Keratinocyte (primary cell): ENCODE measurements at regions not wholly inside any gene's neighbourhood (a gene's known extent, or its start where the extent isn't known, plus 50 kb on each side); places are given as distances from the start of the nearest gene placed in this dataset.
"Not testable (repeated sequence)": the region's sequence is repeated elsewhere in the genome, so short reads cannot be mapped to it uniquely, and the experiment has no call there.

Source experiments
- DNase-seq: peaks from one replicate; pipeline ENCODE4 v3.0.0-alpha.2; 2011; ENCODE audit warnings: low read depth, missing footprints, low spot score
- FAIRE-seq: peaks from 2 replicates; lab custom pipeline; 2011; peaks lifted over from hg19 to GRCh38; lab: Jason Lieb, UNC
- H2AFZ ChIP-seq: 2 replicates; pipeline ENCODE4 v1.6.0; 2012; ENCODE audit warnings: low read length, control low read depth, inconsistent platforms; ENCODE audit not compliant: control insufficient read depth
- H3K27ac ChIP-seq: 2 replicates; pipeline ENCODE4 v1.5.1; 2011; ENCODE audit warnings: low read length; ENCODE audit not compliant: control insufficient read depth, insufficient read depth
- H3K27me3 ChIP-seq: 3 replicates; pipeline ENCODE4 v1.6.0; 2011; ENCODE audit warnings: low read length; ENCODE audit not compliant: control insufficient read depth, insufficient read depth; ENCODE audit errors: extremely low read depth
- H3K36me3 ChIP-seq, 2 experiments: 2 replicates in 1 of 2; 3 replicates in 1 of 2; pipeline ENCODE4 v1.5.1; 2011; ENCODE audit warnings: low read length in 2 of 2, mild to moderate bottlenecking in 1 of 2; ENCODE audit not compliant: control insufficient read depth in 2 of 2, insufficient read depth in 2 of 2; ENCODE audit errors: extremely low read depth in 1 of 2
- H3K4me1 ChIP-seq: 3 replicates; pipeline ENCODE4 v1.5.1; 2011; ENCODE audit warnings: low read length; ENCODE audit not compliant: control insufficient read depth, insufficient read depth; ENCODE audit errors: extremely low read depth
- H3K4me2 ChIP-seq: 3 replicates; pipeline ENCODE4 v1.6.0; 2011; ENCODE audit warnings: low read depth, low read length; ENCODE audit not compliant: control insufficient read depth, insufficient read depth; ENCODE audit errors: extremely low read depth
- H3K4me3 ChIP-seq, 3 experiments: fragments of 200-600 bp in 1 of 3; sonication (generic) in 1 of 3; 2 replicates in 2 of 3; 3 replicates in 1 of 3; pipeline ENCODE4 v1.5.1; 2011 to 2016; ENCODE audit warnings: low read length in 3 of 3, mild to moderate bottlenecking in 3 of 3, control low read depth in 2 of 3, inconsistent platforms in 1 of 3, low read depth in 1 of 3, mixed read lengths in 1 of 3, mixed run types in 1 of 3, moderate library complexity in 1 of 3; ENCODE audit not compliant: control insufficient read depth in 2 of 3, insufficient read depth in 2 of 3; ENCODE audit errors: extremely low read depth in 1 of 3
- H3K79me2 ChIP-seq: 2 replicates; pipeline ENCODE4 v1.6.0; 2012; ENCODE audit warnings: low read length; ENCODE audit not compliant: control insufficient read depth, insufficient read depth
- H3K9ac ChIP-seq: 3 replicates; pipeline ENCODE4 v1.6.0; 2011; ENCODE audit warnings: low read length; ENCODE audit not compliant: control insufficient read depth, insufficient read depth; ENCODE audit errors: extremely low read depth
- H3K9me1 ChIP-seq: 3 replicates; pipeline ENCODE4 v1.6.0; 2011; ENCODE audit warnings: low read length; ENCODE audit not compliant: control insufficient read depth, insufficient read depth; ENCODE audit errors: extremely low read depth
- H3K9me3 ChIP-seq: 2 replicates; pipeline ENCODE4 v1.5.1; 2012; ENCODE audit warnings: low read depth, low read length; ENCODE audit not compliant: control insufficient read depth
- H4K20me1 ChIP-seq: 3 replicates; pipeline ENCODE4 v1.6.0; 2011; ENCODE audit warnings: low read length; ENCODE audit not compliant: control insufficient read depth, insufficient read depth; ENCODE audit errors: extremely low read depth
- CTCF ChIP-seq, 3 experiments: IDR thresholded peaks in 1 of 3; conservative IDR thresholded peaks in 1 of 3; optimal IDR thresholded peaks in 1 of 3; 2 replicates in 2 of 3; 3 replicates in 1 of 3; pipeline versions ENCODE3 to v1.5.1; 2011; ENCODE audit warnings: low read length in 3 of 3, mild to moderate bottlenecking in 3 of 3, moderate library complexity in 2 of 3, control low read depth in 1 of 3, inconsistent platforms in 1 of 3; ENCODE audit not compliant: insufficient read depth in 2 of 3; ENCODE audit errors: extremely low read depth in 1 of 3
- EZH2 ChIP-seq: IDR thresholded peaks from one replicate; pipeline ENCODE4 v1.6.1; 2012; ENCODE audit warnings: inconsistent platforms, mild to moderate bottlenecking, low read length, moderate library complexity
- dilution Hi-C: fragments of 300-500 bp; cut with MboI; formaldehyde crosslinking; loops from one replicate; pipeline ENCODE4 v1.7.0; 2020; ENCODE audit warnings: low sequenced_read_pairs; ENCODE audit not compliant: extremely low pct_ligation_motif_present

GRCh38 chr3:22013641-22014040, 262.6 kb upstream of the ZNF385D start:
- no peaks in the 10 kb centered on the region for H3K36me3 ChIP-seq
- DNase-seq (no peak), FAIRE-seq (no peak)
- no peaks in the 10 kb centered on the region for H3K79me2 ChIP-seq
- no peaks in the 10 kb centered on the region for H3K4me1 ChIP-seq
- H3K9ac ChIP-seq = no peak overlapping the region
- no peaks in the 10 kb centered on the region for H3K9me1 ChIP-seq
- H2AFZ ChIP-seq = no peak overlapping the region
- H3K4me3 ChIP-seq = no peak overlapping the region
- H3K4me2 ChIP-seq = no peak overlapping the region
- H3K27me3 ChIP-seq = no peaks in the 10 kb centered on the region
- dilution Hi-C loops = no loop called here
- no peak for TF ChIP-seq CTCF (optimal IDR thresholded peaks at IDR 0.05 in 1 of 3, IDR thresholded peaks at IDR 0.05 in 1 of 3, conservative IDR thresholded peaks at IDR 0.05 in 1 of 3; ENCODE audit: extremely low read depth in 1 of 3, insufficient read depth in 2 of 3, low read length in 3 of 3)
- no peak for TF ChIP-seq EZH2
- no peaks in the 10 kb centered on the region for H3K9me3 ChIP-seq
- H3K27ac ChIP-seq = no peak overlapping the region
- no peaks in the 10 kb centered on the region for H4K20me1 ChIP-seq

- no peak overlapping the region for H3K27ac ChIP-seq
- no peaks in the 10 kb centered on the region for H3K36me3 ChIP-seq
- dilution Hi-C loops = no loop called here
- no peaks in the 10 kb centered on the region for H4K20me1 ChIP-seq
- TF ChIP-seq CTCF (optimal IDR thresholded peaks at IDR 0.05 in 1 of 3, IDR thresholded peaks at IDR 0.05 in 1 of 3, conservative IDR thresholded peaks at IDR 0.05 in 1 of 3; ENCODE audit: extremely low read depth in 1 of 3, insufficient read depth in 2 of 3, low read length in 3 of 3) (no peak), EZH2 (no peak)
- no peaks in the 10 kb centered on the region for H3K79me2 ChIP-seq
- H3K9me3 ChIP-seq = no peaks in the 10 kb centered on the region
- H3K4me3 ChIP-seq = no peak overlapping the region
- DNase-seq = no peak
- no peaks in the 10 kb centered on the region for H3K4me1 ChIP-seq
- H3K9ac ChIP-seq = no peak overlapping the region
- H3K9me1 ChIP-seq = no peaks in the 10 kb centered on the region
- H3K27me3 ChIP-seq = no peaks in the 10 kb centered on the region
- no peak for FAIRE-seq
- no peak overlapping the region for H3K4me2 ChIP-seq
- no peak overlapping the region for H2AFZ ChIP-seq
These were observed 265.2 kb upstream of the ZNF385D start for GRCh38 chr3:22016197-22016596.

GRCh38 chr3:22024638-22025037, 273.6 kb upstream of the ZNF385D start:
- not testable (repeated sequence) for H2AFZ ChIP-seq, H4K20me1 ChIP-seq

More at GRCh38 chr3:22024638-22025037, 273.6 kb upstream of the ZNF385D start:
- H3K9ac ChIP-seq, FAIRE-seq, H3K36me3 ChIP-seq, H3K79me2 ChIP-seq, H3K27ac ChIP-seq, H3K4me3 ChIP-seq, H3K9me3 ChIP-seq, DNase-seq, dilution Hi-C loops, H3K4me1 ChIP-seq, H3K4me2 ChIP-seq, H3K9me1 ChIP-seq, H3K27me3 ChIP-seq: not testable (repeated sequence)
